HUES48 (cell line): ENCODE measurements at regions not wholly inside any gene's neighbourhood (a gene's known extent, or its start where the extent isn't known, plus 50 kb on each side); places are given as distances from the start of the nearest gene placed in this dataset.

Source experiments
- H3K27ac ChIP-seq: one replicate; pipeline ENCODE4 v1.7.0; 2013; ENCODE audit warnings: low read depth, low read length, inconsistent platforms
- H3K27me3 ChIP-seq: 2 replicates; pipeline ENCODE4 v1.6.1; 2013; ENCODE audit warnings: mild to moderate bottlenecking, low read length; ENCODE audit not compliant: control insufficient read depth, insufficient read depth
- H3K36me3 ChIP-seq: 2 replicates; pipeline ENCODE4 v1.6.1; 2013; ENCODE audit warnings: low read length; ENCODE audit not compliant: control insufficient read depth, insufficient read depth
- H3K4me1 ChIP-seq: 2 replicates; pipeline ENCODE4 v1.6.1; 2013; ENCODE audit warnings: mild to moderate bottlenecking, low read length; ENCODE audit not compliant: control insufficient read depth, insufficient read depth
- H3K4me3 ChIP-seq: 2 replicates; pipeline ENCODE4 v1.5.1; 2013; ENCODE audit warnings: mild to moderate bottlenecking, low read depth, low read length
- H3K9ac ChIP-seq: 2 replicates; pipeline ENCODE4 v1.6.1; 2013; ENCODE audit warnings: mild to moderate bottlenecking, low read depth, low read length, moderate library complexity
- H3K9me3 ChIP-seq: 2 replicates; pipeline ENCODE4 v1.6.1; 2013; ENCODE audit warnings: low read length; ENCODE audit not compliant: control insufficient read depth, insufficient read depth

DNA sequence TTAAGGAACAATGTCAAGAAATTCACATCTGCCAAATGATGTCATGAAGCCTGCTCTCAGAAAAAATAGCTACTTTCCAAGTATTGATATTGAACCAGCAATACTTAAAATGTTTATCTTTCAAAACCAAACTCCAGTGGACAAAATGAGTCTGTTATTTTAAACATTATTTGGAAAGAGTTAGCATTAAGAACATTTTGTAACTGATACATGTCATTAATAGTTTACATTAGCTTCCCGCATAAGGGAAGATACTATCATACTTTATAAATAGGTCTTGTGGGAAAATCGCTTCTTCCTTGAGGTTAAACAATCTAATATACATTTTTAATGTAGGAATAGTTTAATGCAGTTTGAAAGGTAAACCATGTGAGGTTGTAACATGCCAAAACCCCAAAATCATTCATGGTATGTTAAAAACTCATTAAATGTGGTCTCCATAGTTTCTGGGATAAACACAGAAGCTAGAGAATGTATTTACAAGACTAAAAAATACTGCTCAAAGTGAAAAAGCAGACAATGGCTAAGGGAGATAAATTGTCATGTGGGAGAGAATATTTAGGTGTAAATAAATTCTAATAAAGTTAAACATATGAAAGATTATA lies 73.4 kb upstream of the ATP2B1 start:
- H3K4me3 ChIP-seq, result no peak overlapping the region
- H3K9ac ChIP-seq, result no peak overlapping the region
- H3K27me3 ChIP-seq, result no peaks in the 10 kb centered on the region
- no peaks in the 10 kb centered on the region for H3K36me3 ChIP-seq
- no peaks in the 10 kb centered on the region for H3K4me1 ChIP-seq
- no peak overlapping the region for H3K27ac ChIP-seq
- H3K9me3 ChIP-seq, result peaks cover 14% of the 10 kb centered on the region

DNA sequence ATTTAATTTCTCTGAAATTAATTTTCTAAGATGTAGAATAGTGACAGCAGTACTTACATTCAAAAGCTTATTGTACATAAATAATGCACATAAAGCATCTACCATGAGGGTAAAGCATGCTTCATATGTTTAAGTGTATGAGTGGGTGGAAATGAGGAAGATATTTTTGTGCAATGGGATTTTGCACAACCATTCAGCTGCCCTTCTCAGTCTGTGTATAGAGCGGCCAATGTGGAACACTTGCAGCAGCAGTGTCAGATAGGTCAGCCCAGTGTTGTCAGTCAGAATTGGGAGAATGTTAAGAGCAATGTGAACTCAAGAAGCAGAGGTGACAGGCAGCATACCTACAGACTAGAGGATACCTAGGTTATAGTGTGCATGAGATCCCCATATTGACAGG lies 72.5 kb upstream of the ATP2B1 start:
- no peaks in the 10 kb centered on the region for H3K36me3 ChIP-seq
- peaks cover 7% of the 10 kb centered on the region for H3K9me3 ChIP-seq
- no peaks in the 10 kb centered on the region for H3K4me1 ChIP-seq
- H3K4me3 ChIP-seq, result no peak overlapping the region
- no peak overlapping the region for H3K27ac ChIP-seq
- H3K27me3 ChIP-seq, result no peaks in the 10 kb centered on the region
- no peak overlapping the region for H3K9ac ChIP-seq

DNA sequence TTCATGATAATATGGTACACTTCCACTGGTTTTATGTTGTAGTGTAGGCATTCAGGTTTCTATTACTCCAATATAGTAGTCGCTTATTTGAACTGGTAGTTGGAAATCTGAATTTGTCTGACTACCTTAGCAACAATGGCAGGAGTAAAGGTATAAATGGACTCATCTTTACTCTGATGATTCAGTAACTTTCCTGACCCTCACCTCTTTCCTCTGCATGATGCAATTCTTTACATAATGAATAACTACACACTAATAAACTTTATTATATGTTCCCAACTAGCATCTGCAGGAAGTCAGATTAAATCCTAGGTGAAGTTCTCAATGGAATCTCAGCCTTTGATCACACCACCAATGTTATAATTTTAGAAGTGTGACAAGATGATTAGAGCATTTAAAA lies 70.5 kb upstream of the ATP2B1 start:
- Histone ChIP-seq H3K4me1 (no peaks in the 10 kb centered on the region), H3K36me3 (no peaks in the 10 kb centered on the region), H3K9ac (no peak overlapping the region), H3K9me3 (no peaks in the 10 kb centered on the region), H3K4me3 (no peak overlapping the region), H3K27me3 (no peaks in the 10 kb centered on the region), H3K27ac (no peak overlapping the region)

GRCh38 chr12:89777733-89778379 lies 69.2 kb upstream of the ATP2B1 start:
- no peaks in the 10 kb centered on the region for H3K36me3 ChIP-seq
- H3K27me3 ChIP-seq, result no peaks in the 10 kb centered on the region
- H3K4me3 ChIP-seq, result no peak overlapping the region
- no peak overlapping the region for H3K9ac ChIP-seq
- no peaks in the 10 kb centered on the region for H3K4me1 ChIP-seq
- H3K27ac ChIP-seq, result no peak overlapping the region
- H3K9me3 ChIP-seq, result no peaks in the 10 kb centered on the region

- no peak overlapping the region for H3K9ac ChIP-seq
- no peaks in the 10 kb centered on the region for H3K27me3 ChIP-seq
- H3K4me1 ChIP-seq, result no peaks in the 10 kb centered on the region
- no peaks in the 10 kb centered on the region for H3K9me3 ChIP-seq
- H3K27ac ChIP-seq, result no peak overlapping the region
- no peaks in the 10 kb centered on the region for H3K36me3 ChIP-seq
- no peak overlapping the region for H3K4me3 ChIP-seq
Observed at GRCh38 chr12:89775986-89776365, 67.3 kb upstream of the ATP2B1 start.

DNA sequence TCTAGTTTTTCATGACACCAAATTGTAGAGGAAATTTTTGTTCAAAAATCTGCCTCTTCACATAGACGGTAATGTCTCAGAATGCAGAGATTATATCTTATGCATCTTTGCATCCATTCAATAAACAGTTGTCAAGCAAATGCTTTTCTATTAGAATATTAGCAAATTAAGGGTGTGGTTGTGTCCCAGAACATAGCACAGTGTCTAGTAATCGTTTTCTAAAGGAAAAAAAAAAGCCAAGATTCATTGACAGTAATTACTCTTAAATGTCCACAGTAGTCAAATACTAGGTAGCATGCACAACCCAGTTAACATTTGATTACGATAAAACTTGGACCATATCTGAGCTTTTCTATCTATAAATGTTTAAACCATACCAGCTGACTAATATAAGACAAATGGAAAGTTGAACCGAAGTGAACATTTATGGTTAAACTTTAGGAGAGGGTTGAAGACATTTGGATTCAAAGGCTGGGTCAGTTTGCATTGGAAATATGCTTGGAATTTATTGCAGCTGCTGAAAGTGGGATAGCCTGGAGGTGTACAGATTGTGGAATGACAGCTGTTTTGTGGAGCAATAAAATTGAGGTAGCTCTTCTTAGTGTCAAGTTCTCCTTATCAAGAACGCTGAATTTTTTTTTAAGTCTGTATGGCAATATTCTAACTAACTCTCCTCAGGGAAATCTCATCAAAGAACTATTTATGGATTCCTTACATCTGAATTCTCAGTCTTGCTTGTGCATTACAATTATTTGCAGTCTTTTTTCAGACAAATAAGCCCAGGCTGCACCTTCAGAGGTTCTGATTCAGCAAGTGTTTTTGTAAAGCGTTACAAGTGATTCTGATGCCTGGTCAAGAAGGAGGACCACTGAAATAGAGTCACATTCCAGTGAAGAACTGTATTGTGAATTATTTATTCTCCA lies 66.7 kb upstream of the ATP2B1 start:
- Histone ChIP-seq H3K4me1 (no peaks in the 10 kb centered on the region), H3K4me3 (no peak overlapping the region), H3K27me3 (no peaks in the 10 kb centered on the region), H3K9ac (no peak overlapping the region), H3K9me3 (no peaks in the 10 kb centered on the region), H3K27ac (no peak overlapping the region), H3K36me3 (no peaks in the 10 kb centered on the region)

- no peaks in the 10 kb centered on the region for H3K4me1 ChIP-seq
- no peaks in the 10 kb centered on the region for H3K9me3 ChIP-seq
- no peak overlapping the region for H3K9ac ChIP-seq
Observed at GRCh38 chr12:89774645-89775044, 66.0 kb upstream of the ATP2B1 start.

DNA sequence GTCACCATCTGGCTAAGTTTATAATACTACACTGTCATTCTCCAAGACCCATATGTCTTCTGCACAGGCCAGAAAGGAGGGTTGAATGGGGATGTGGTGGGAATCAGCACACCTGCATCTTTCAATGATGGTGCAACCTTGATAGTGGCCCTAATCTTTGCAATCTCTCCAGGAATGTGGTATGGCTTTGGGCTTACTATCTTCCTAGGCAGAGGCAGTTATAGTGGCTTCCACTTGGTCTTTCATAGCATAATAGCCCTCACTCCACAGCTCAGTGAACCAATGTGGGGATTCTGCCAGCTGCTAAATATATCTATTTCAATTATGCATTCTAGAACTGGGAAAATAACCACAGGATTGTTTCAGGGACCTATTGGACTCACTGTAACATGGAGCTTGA lies 61.8 kb upstream of the ATP2B1 start:
- Histone ChIP-seq H3K27me3 (no peaks in the 10 kb centered on the region), H3K4me3 (no peak overlapping the region), H3K9me3 (no peaks in the 10 kb centered on the region), H3K4me1 (no peaks in the 10 kb centered on the region), H3K27ac (no peak overlapping the region), H3K36me3 (no peaks in the 10 kb centered on the region), H3K9ac (no peak overlapping the region)

More at GRCh38 chr12:89774645-89775044, 66.0 kb upstream of the ATP2B1 start:
- H3K4me3 ChIP-seq, result no peak overlapping the region
- H3K27ac ChIP-seq, result no peak overlapping the region
- no peaks in the 10 kb centered on the region for H3K27me3 ChIP-seq
- H3K36me3 ChIP-seq, result no peaks in the 10 kb centered on the region

DNA sequence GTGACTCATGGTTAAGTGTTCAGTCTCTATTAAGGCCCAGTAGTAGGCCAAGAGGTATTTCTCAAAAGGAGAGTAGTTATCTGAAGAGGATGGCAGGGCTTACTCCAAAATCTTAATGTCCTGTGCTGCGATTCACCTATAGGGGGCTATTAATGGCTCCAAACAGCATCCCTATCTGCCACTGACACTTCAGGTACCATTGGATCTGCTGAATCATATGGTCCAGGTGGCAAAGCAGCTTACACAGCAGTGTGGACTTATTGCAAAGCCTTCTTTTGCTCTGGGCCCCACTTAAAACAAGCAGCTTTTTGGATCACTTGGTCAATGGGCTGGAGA lies 60.8 kb upstream of the ATP2B1 start:
- Histone ChIP-seq H3K27me3 (no peaks in the 10 kb centered on the region), H3K9me3 (no peaks in the 10 kb centered on the region), H3K4me3 (no peak overlapping the region), H3K9ac (no peak overlapping the region), H3K27ac (no peak overlapping the region), H3K4me1 (no peaks in the 10 kb centered on the region), H3K36me3 (no peaks in the 10 kb centered on the region)

- Histone ChIP-seq H3K9ac (no peak overlapping the region), H3K4me1 (no peaks in the 10 kb centered on the region), H3K4me3 (no peak overlapping the region), H3K27ac (no peak overlapping the region), H3K27me3 (no peaks in the 10 kb centered on the region), H3K36me3 (no peaks in the 10 kb centered on the region), H3K9me3 (no peaks in the 10 kb centered on the region)
Observed at GRCh38 chr12:89768586-89769482, 60.2 kb upstream of the ATP2B1 start.
